ENCODE measurements at regions not wholly inside any gene's neighbourhood (a gene's known extent, or its start where the extent isn't known, plus 50 kb on each side); places are given as distances from the start of the nearest gene placed in this dataset.
"Not testable (repeated sequence)": the region's sequence is repeated elsewhere in the genome, so short reads cannot be mapped to it uniquely, and the experiment has no call there.

DNA sequence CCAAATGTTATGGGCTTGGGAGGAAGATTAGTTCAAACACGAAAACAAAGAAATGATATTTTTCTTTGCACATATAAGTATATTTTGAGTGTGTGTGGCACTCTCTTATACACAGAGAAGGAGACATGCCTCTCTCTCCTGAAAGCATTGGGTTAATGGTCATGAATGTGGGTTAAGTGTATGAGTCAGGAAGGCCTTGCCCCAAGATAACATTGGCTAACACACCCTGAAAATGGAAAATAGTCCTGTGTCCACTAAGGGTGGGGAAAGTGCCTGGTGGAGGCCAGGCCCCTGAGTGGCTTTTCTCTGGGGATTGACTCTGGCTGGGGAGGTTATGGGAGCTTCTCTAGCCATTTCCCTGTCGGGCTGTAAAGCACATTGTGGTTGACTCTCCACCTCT is 332.7 kb upstream of the ONECUT1 start:
- Histone ChIP-seq H3K79me2 (ENCODE audit: insufficient read depth, low read length) (no peaks in the 10 kb centered on the region), H2AFZ (ENCODE audit: low read depth, low read length) (no peak overlapping the region), H3K27me3 (ENCODE audit: insufficient read depth, low read length, poor library complexity) (no peaks in the 10 kb centered on the region), H3K4me1 (ENCODE audit: insufficient read depth, low read length) (peaks cover 58% of the 10 kb centered on the region), H3K36me3 (ENCODE audit: insufficient read depth, low read length) (no peaks in the 10 kb centered on the region), H3K9ac (ENCODE audit: low read depth, low read length) (no peak overlapping the region), H3K4me3 (ENCODE audit: low read depth in 1 of 2, low read length in 2 of 2) (no peak overlapping the region), H4K20me1 (ENCODE audit: insufficient read depth, low read length) (no peaks in the 10 kb centered on the region), H3K4me2 (ENCODE audit: insufficient read depth, low read length) (no peak overlapping the region), H3K27ac (ENCODE audit: low read length) (no peak overlapping the region; the same call in 1 of the 2 replicates), H3K9me3 (ENCODE audit: insufficient read depth, low read length, severe bottlenecking) (no peaks in the 10 kb centered on the region)
- no peak for DNase-seq
- TF ChIP-seq, protein P1, sequence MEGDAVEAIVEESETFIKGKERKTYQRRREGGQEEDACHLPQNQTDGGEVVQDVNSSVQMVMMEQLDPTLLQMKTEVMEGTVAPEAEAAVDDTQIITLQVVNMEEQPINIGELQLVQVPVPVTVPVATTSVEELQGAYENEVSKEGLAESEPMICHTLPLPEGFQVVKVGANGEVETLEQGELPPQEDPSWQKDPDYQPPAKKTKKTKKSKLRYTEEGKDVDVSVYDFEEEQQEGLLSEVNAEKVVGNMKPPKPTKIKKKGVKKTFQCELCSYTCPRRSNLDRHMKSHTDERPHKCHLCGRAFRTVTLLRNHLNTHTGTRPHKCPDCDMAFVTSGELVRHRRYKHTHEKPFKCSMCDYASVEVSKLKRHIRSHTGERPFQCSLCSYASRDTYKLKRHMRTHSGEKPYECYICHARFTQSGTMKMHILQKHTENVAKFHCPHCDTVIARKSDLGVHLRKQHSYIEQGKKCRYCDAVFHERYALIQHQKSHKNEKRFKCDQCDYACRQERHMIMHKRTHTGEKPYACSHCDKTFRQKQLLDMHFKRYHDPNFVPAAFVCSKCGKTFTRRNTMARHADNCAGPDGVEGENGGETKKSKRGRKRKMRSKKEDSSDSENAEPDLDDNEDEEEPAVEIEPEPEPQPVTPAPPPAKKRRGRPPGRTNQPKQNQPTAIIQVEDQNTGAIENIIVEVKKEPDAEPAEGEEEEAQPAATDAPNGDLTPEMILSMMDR (IDR thresholded peaks at IDR 0.05; ENCODE audit: borderline replicate concordance, extremely low read depth, low read length, poor library complexity, severe bottlenecking): no peak
- no peak for TF ChIP-seq EZH2 (IDR thresholded peaks at IDR 0.05; ENCODE audit: borderline replicate concordance, low read depth, low read length, severe bottlenecking)
- no peak for ATAC-seq (ENCODE audit: insufficient read depth, low read depth)

DNA sequence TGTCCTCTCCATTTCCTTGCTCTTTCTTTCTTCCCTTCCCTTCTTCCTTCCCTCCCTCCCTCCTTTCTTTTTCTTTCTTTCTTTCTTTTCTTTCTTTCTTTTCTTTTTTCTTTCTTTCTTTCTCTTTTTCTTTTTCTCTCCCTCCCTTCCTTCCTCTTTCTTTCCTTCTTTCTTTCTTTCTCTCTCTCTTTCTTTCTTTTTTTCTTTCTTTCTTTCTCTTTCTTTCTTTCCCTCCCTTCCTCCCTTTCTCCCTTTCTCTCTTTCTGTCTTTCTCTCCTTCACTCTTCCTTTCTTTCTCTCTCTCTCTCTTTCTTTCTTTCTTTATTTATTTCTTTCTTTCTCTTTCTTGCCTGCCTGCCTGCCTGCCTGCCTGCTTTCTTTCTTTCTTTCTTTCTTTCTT is 326.8 kb upstream of the ONECUT1 start:
- not testable (repeated sequence) for H3K27ac ChIP-seq (ENCODE audit: low read length); H2AFZ ChIP-seq (ENCODE audit: low read depth, low read length); H3K9me3 ChIP-seq (ENCODE audit: insufficient read depth, low read length, severe bottlenecking); H4K20me1 ChIP-seq (ENCODE audit: insufficient read depth, low read length); H3K79me2 ChIP-seq (ENCODE audit: insufficient read depth, low read length); H3K4me3 ChIP-seq (ENCODE audit: low read depth in 1 of 2, low read length in 2 of 2); H3K27me3 ChIP-seq (ENCODE audit: insufficient read depth, low read length, poor library complexity); H3K36me3 ChIP-seq (ENCODE audit: insufficient read depth, low read length); H3K9ac ChIP-seq (ENCODE audit: low read depth, low read length); H3K4me2 ChIP-seq (ENCODE audit: insufficient read depth, low read length); DNase-seq; ATAC-seq (ENCODE audit: insufficient read depth, low read depth)
- H3K4me1 ChIP-seq (ENCODE audit: insufficient read depth, low read length): peaks cover 28% of the 10 kb centered on the region

DNA sequence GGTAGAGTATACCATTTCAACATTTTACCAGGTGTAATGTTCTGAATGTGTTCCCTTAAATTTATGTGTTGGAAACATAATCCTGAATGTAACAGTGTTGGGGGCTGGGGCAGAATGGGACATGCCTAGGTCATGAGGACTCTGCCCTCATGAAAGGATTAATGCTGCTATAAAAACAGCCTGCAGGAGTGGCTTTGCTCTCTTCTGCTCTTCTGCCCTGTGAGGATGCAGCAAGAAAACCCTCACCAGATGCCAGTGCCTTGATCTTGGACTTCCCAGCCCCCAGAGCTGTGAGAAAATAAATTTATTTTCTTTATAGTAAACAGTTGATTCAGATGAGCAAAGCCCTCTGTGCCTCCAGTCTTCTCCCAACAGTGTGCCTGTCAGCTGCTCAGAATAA is 326.0 kb upstream of the ONECUT1 start:
- Histone ChIP-seq H3K27me3 (ENCODE audit: insufficient read depth, low read length, poor library complexity) (peaks cover 3% of the 10 kb centered on the region), H2AFZ (ENCODE audit: low read depth, low read length) (no peak overlapping the region)
- no peak for TF ChIP-seq EZH2 (IDR thresholded peaks at IDR 0.05; ENCODE audit: borderline replicate concordance, low read depth, low read length, severe bottlenecking)
- TF ChIP-seq, protein P1 (IDR thresholded peaks at IDR 0.05; ENCODE audit: borderline replicate concordance, extremely low read depth, low read length, poor library complexity, severe bottlenecking): no peak

DNA sequence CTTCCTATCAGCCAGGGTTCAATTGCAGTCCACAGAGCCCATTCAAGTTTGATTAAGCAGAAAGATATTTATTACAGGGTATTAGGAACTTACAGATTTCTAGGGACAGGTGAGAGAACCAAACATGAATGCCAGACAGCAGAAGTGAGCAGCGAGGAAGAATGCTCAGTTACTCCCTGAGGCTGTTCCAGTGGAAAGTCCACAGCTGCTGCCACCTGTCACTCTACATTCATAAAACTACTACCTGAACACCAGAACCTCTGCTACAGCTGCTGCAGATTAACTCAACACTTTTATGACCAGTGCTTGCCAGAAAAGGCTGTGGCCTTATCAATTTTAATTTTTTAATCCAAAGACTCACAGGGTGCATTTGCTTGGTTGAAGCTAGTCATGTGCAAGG is 325.4 kb upstream of the ONECUT1 start:
- Histone ChIP-seq H3K27me3 (ENCODE audit: insufficient read depth, low read length, poor library complexity) (peaks cover 3% of the 10 kb centered on the region), H3K36me3 (ENCODE audit: insufficient read depth, low read length) (no peaks in the 10 kb centered on the region), H3K79me2 (ENCODE audit: insufficient read depth, low read length) (no peaks in the 10 kb centered on the region), H3K4me1 (ENCODE audit: insufficient read depth, low read length) (peaks cover 15% of the 10 kb centered on the region), H4K20me1 (ENCODE audit: insufficient read depth, low read length) (no peaks in the 10 kb centered on the region), H3K9ac (ENCODE audit: low read depth, low read length) (no peak overlapping the region), H2AFZ (ENCODE audit: low read depth, low read length) (no peak overlapping the region), H3K4me3 (ENCODE audit: low read depth in 1 of 2, low read length in 2 of 2) (no peak overlapping the region), H3K9me3 (ENCODE audit: insufficient read depth, low read length, severe bottlenecking) (no peaks in the 10 kb centered on the region), H3K27ac (ENCODE audit: low read length) (no peak overlapping the region), H3K4me2 (ENCODE audit: insufficient read depth, low read length) (no peak overlapping the region)
- TF ChIP-seq EZH2 (IDR thresholded peaks at IDR 0.05; ENCODE audit: borderline replicate concordance, low read depth, low read length, severe bottlenecking): no peak
- TF ChIP-seq, protein P1 (IDR thresholded peaks at IDR 0.05; ENCODE audit: borderline replicate concordance, extremely low read depth, low read length, poor library complexity, severe bottlenecking): no peak
- ATAC-seq (ENCODE audit: insufficient read depth, low read depth): no peak
- DNase-seq: no peak

More for the DNA sequence above, 326.0 kb upstream of the ONECUT1 start:
- Histone ChIP-seq H4K20me1 (ENCODE audit: insufficient read depth, low read length) (no peaks in the 10 kb centered on the region), H3K4me1 (ENCODE audit: insufficient read depth, low read length) (peaks cover 21% of the 10 kb centered on the region), H3K9me3 (ENCODE audit: insufficient read depth, low read length, severe bottlenecking) (no peaks in the 10 kb centered on the region), H3K9ac (ENCODE audit: low read depth, low read length) (no peak overlapping the region), H3K4me2 (ENCODE audit: insufficient read depth, low read length) (no peak overlapping the region), H3K36me3 (ENCODE audit: insufficient read depth, low read length) (no peaks in the 10 kb centered on the region), H3K79me2 (ENCODE audit: insufficient read depth, low read length) (no peaks in the 10 kb centered on the region), H3K4me3 (ENCODE audit: low read depth in 1 of 2, low read length in 2 of 2) (no peak overlapping the region), H3K27ac (ENCODE audit: low read length) (no peak overlapping the region)
- no peak for ATAC-seq (ENCODE audit: insufficient read depth, low read depth)
- no peak for DNase-seq
